HG03342 (cell line): ENCODE measurements at regions not wholly inside any gene's neighbourhood (a gene's known extent, or its start where the extent isn't known, plus 50 kb on each side); places are given as distances from the start of the nearest gene placed in this dataset.

Source experiments
- ATAC-seq: cut with Tn5 transposase; IDR thresholded peaks from one replicate; pipeline ENCODE4 v1.9.1; 2021; ENCODE audit warnings: mild to moderate bottlenecking, moderate library complexity; ENCODE audit not compliant: unreplicated experiment

- no peak for ATAC-seq
These were observed 57.8 kb upstream of the ZDHHC17 start for GRCh38 chr12:76706101-76706500.

GRCh38 chr12:76706761-76707160, 57.2 kb upstream of the ZDHHC17 start:
- ATAC-seq = no peak

GRCh38 chr12:76707772-76708171, 56.1 kb upstream of the ZDHHC17 start:
- ATAC-seq = no peak

GRCh38 chr12:76708296-76708695, 55.6 kb upstream of the ZDHHC17 start:
- ATAC-seq = no peak

GRCh38 chr12:76711241-76711640, 52.7 kb upstream of the ZDHHC17 start:
- no peak for ATAC-seq

- ATAC-seq = no peak
These were observed 50.8 kb upstream of the ZDHHC17 start for GRCh38 chr12:76713130-76713529.

- no peak for ATAC-seq
These were observed 49.9 kb upstream of the ZDHHC17 start for GRCh38 chr12:76713986-76714385.
